Loucy (cell line): ENCODE measurements at regions not wholly inside any gene's neighbourhood (a gene's known extent, or its start where the extent isn't known, plus 50 kb on each side); places are given as distances from the start of the nearest gene placed in this dataset.

Source experiments
- H2AFZ ChIP-seq: fragments of 200-600 bp; sonication (generic); 2 replicates; pipeline ENCODE4 v1.6.0; 2016; ENCODE audit warnings: antibody characterized with exemption, mild to moderate bottlenecking, low read length, moderate library complexity
- H3F3A ChIP-seq: fragments of 200-600 bp; 2 replicates; pipeline ENCODE4 v1.6.0; 2016; ENCODE audit warnings: antibody characterized with exemption, low read depth, mild to moderate bottlenecking
- H3K27me3 ChIP-seq: fragments of 200-600 bp; sonication (generic); 2 replicates; pipeline ENCODE4 v1.6.1; 2014; ENCODE audit warnings: low read length, mild to moderate bottlenecking; ENCODE audit not compliant: insufficient read depth, poor library complexity, severe bottlenecking
- H3K36me3 ChIP-seq: fragments of 200-600 bp; sonication (generic); 2 replicates; pipeline ENCODE4 v1.6.1; 2016; ENCODE audit warnings: low read length; ENCODE audit not compliant: insufficient read depth
- H3K4me1 ChIP-seq: fragments of 200-600 bp; sonication (generic); 2 replicates; pipeline ENCODE4 v1.5.1; 2014; ENCODE audit warnings: low read length, mild to moderate bottlenecking; ENCODE audit not compliant: insufficient read depth, poor library complexity, severe bottlenecking
- H3K4me2 ChIP-seq: fragments of 200-600 bp; sonication (generic); 2 replicates; pipeline ENCODE4 v1.6.0; 2014; ENCODE audit warnings: antibody characterized with exemption, low read length, low read depth, mild to moderate bottlenecking; ENCODE audit not compliant: poor library complexity, severe bottlenecking
- H3K4me3 ChIP-seq: fragments of 200-600 bp; sonication (generic); 2 replicates; pipeline ENCODE4 v1.5.1; 2014; ENCODE audit warnings: low read length, mild to moderate bottlenecking, mixed read lengths; ENCODE audit not compliant: poor library complexity, severe bottlenecking
- H3K79me2 ChIP-seq: fragments of 200-600 bp; sonication (generic); 2 replicates; pipeline ENCODE4 v1.6.1; 2014; ENCODE audit warnings: low read length; ENCODE audit not compliant: insufficient read depth
- H3K9ac ChIP-seq: fragments of 200-600 bp; sonication (generic); 2 replicates; pipeline ENCODE4 v1.6.0; 2014; ENCODE audit warnings: mild to moderate bottlenecking, low read depth, low read length, moderate library complexity; ENCODE audit not compliant: poor library complexity, severe bottlenecking
- H3K9me2 ChIP-seq: fragments of 200-600 bp; sonication (generic); replicated peaks from 2 replicates; pipeline ENCODE4 v1.6.1; 2016; ENCODE audit warnings: low read depth, low read length, mixed read lengths
- H3K9me3 ChIP-seq: fragments of 200-600 bp; sonication (generic); 2 replicates; pipeline ENCODE4 v1.6.1; 2014; ENCODE audit warnings: mild to moderate bottlenecking, antibody characterized with exemption, low read length, low read depth; ENCODE audit not compliant: insufficient read depth
- H4K20me1 ChIP-seq: fragments of 200-600 bp; sonication (generic); 2 replicates; pipeline ENCODE4 v1.6.0; 2014; ENCODE audit warnings: antibody characterized with exemption, low read length, mild to moderate bottlenecking; ENCODE audit not compliant: insufficient read depth, poor library complexity, severe bottlenecking
- CTCF ChIP-seq: fragments of 200-600 bp; sonication (generic); conservative IDR thresholded peaks from 2 replicates; pipeline ENCODE4 v1.5.1; 2014; ENCODE audit warnings: mild to moderate bottlenecking, antibody characterized with exemption, low read length
- EZH2phosphoT487 ChIP-seq: fragments of 200-600 bp; IDR thresholded peaks from 2 replicates; pipeline ENCODE4 v1.6.1; 2018; ENCODE audit warnings: antibody characterized with exemption, mild to moderate bottlenecking, moderate library complexity, borderline replicate concordance

- no peaks in the 10 kb centered on the region for H3K9me2 ChIP-seq
- no peaks in the 10 kb centered on the region for H3F3A ChIP-seq
- H2AFZ ChIP-seq, result no peak overlapping the region
- no peaks in the 10 kb centered on the region for H3K27me3 ChIP-seq
- H3K79me2 ChIP-seq, result no peaks in the 10 kb centered on the region
- H3K9me3 ChIP-seq, result no peaks in the 10 kb centered on the region
- TF ChIP-seq CTCF, result no peak
- TF ChIP-seq EZH2phosphoT487, result no peak
- H3K9ac ChIP-seq, result no peak overlapping the region
- H4K20me1 ChIP-seq, result no peaks in the 10 kb centered on the region
- no peak overlapping the region for H3K4me2 ChIP-seq
- no peaks in the 10 kb centered on the region for H3K36me3 ChIP-seq
- H3K4me3 ChIP-seq, result no peak overlapping the region
- H3K4me1 ChIP-seq, result no peaks in the 10 kb centered on the region
Observed at GRCh38 chr7:12993025-12993424, 305.6 kb downstream of the ARL4A start.

GRCh38 chr7:12995912-12996469 is 308.6 kb downstream of the ARL4A start:
- Histone ChIP-seq H3K9ac (no peak overlapping the region), H2AFZ (no peak overlapping the region), H3K4me3 (no peak overlapping the region), H4K20me1 (no peaks in the 10 kb centered on the region), H3K79me2 (no peaks in the 10 kb centered on the region), H3K36me3 (no peaks in the 10 kb centered on the region), H3K4me2 (no peak overlapping the region), H3K4me1 (no peaks in the 10 kb centered on the region), H3K9me2 (no peaks in the 10 kb centered on the region), H3K9me3 (no peaks in the 10 kb centered on the region), H3K27me3 (no peaks in the 10 kb centered on the region), H3F3A (no peaks in the 10 kb centered on the region)
- TF ChIP-seq EZH2phosphoT487, result no peak
- no peak for TF ChIP-seq CTCF

GRCh38 chr7:13007331-13007730 is 319.9 kb downstream of the ARL4A start:
- Histone ChIP-seq H3F3A (no peaks in the 10 kb centered on the region), H2AFZ (no peak overlapping the region), H3K9me2 (no peaks in the 10 kb centered on the region; the same call in 1 of the 2 replicates), H3K36me3 (no peaks in the 10 kb centered on the region), H3K79me2 (no peaks in the 10 kb centered on the region), H4K20me1 (no peaks in the 10 kb centered on the region), H3K4me1 (no peaks in the 10 kb centered on the region), H3K4me2 (no peak overlapping the region), H3K9ac (no peak overlapping the region), H3K4me3 (no peak overlapping the region), H3K9me3 (no peaks in the 10 kb centered on the region; the same call in 1 of the 2 replicates), H3K27me3 (no peaks in the 10 kb centered on the region)
- no peak for TF ChIP-seq CTCF
- no peak for TF ChIP-seq EZH2phosphoT487
